ENCODE measurements at regions not wholly inside any gene's neighbourhood (a gene's known extent, or its start where the extent isn't known, plus 50 kb on each side); places are given as distances from the start of the nearest gene placed in this dataset.

DNA sequence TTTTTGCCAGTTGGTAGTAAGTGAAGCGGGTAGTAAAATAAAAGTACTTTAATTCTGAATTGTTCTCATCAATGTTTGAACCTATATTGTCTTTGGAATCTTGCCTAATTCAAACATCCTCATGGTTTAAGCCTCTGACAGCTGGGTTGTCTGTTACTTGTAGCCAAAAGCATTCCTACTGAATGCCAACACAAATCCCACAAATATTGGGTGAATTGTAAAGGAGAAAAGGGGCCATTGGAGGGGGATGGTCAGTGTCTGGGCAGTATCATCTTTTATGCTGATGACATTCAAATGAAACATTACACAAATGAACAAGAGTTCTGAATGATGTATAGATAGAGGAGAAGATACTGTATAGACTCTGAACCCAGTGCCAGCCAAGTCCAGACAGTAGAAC lies 309.5 kb downstream of the OSTF1 start:
- no peak for TF ChIP-seq POLR2AphosphoS5 (IDR thresholded peaks at IDR 0.05; ENCODE audit: low read depth, low read length)
- no peak for TF ChIP-seq TAF1 (IDR thresholded peaks at IDR 0.05; ENCODE audit: borderline replicate concordance, low read depth, low read length)

Measured in GM12892 (cell line).